GM19239 (cell line): ENCODE measurements at regions not wholly inside any gene's neighbourhood (a gene's known extent, or its start where the extent isn't known, plus 50 kb on each side); places are given as distances from the start of the nearest gene placed in this dataset.
"Not testable (repeated sequence)": the region's sequence is repeated elsewhere in the genome, so short reads cannot be mapped to it uniquely, and the experiment has no call there.

ENCODE experiments used
- DNase-seq: peaks from one replicate; pipeline ENCODE4 v3.0.0; 2011; ENCODE audit warnings: low spot score; ENCODE audit not compliant: insufficient read length
- FAIRE-seq: peaks from 2 replicates; lab custom pipeline; 2011; peaks lifted over from hg19 to GRCh38; lab: Jason Lieb, UNC

DNA sequence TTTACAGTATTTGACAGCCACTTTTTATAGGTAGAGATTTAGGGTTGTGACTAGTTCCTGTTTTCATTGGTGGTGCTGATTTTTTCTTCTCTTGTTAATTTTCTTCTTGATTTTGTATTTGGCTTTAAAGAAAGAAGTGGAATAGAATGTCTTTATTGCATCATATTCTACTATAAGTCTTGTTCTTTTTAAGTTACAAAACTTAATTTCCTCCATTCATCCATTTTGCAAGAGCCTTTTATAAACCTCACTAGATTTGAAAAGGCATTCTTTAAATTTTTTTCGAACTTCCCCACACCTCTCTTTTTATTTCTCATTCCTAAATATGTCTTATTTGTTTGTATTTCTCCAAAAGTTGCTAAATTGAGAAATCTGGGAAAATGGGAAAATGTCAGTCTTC, 1368.6 kb upstream of the ADGRL4 start:
- no peak for DNase-seq
- no peak for FAIRE-seq

- DNase-seq = no peak
- FAIRE-seq = no peak
Measured at GRCh38 chr1:80369780-80370179, 1363.2 kb upstream of the ADGRL4 start.

GRCh38 chr1:80367058-80367457, 1360.5 kb upstream of the ADGRL4 start:
- FAIRE-seq = no peak
- no peak for DNase-seq

GRCh38 chr1:80365359-80366021, 1359.0 kb upstream of the ADGRL4 start:
- no peak for FAIRE-seq
- DNase-seq = no peak

DNA sequence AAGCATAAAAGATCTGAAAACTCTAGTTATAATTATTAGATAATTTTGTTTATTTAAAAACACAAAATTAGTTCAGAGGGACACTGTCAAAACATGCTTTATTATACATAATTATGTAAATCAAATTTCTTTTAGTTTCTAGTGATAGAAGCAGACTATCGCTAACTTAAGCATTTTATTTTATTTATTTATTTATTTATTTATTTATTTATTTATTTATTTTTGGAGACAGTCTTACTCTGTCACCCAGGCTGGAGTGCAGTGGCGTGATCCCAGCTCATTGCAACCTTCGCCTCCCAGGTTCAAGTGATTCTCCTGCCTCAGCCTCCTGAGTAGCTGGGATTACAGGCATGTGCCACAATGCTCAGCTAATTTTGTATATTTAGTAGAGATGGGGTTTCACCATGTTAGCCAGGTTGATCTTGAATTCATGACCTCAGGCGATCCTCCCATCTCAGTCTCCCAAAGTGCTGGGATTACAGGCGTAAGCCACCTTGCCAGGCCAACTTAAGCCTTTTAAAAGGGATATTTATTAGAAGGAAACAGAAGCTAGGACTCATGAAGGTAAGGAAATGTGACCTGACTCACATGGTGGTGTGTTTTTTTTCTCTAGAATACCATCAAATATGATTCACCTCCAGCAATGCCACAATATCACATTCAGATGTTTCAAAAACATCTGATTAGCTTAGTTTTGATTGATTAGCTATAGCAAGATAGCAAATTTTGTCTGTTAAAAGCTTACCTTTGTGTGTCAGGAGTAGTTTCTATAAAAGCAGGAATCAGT, 1357.4 kb upstream of the ADGRL4 start:
- DNase-seq (no peak), FAIRE-seq (no peak)

DNA sequence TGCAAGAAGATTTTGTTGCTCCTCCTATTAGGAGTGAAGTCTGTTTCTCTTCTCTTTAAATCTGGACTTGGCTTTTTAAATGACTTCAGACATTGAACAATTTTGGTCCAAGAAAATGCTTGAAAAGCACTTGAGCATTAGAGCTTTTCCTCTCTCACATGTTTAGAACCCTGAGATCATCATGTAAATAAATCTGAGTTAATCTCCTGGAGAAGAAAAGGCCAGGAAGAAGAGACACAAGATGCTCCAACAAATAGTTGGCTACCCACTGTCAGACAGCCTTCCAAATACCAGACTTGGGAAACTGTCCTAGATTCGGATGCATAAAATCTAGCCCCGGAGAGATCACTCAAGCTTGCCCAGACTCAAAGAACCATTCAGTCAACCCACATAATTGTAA, 1353.1 kb upstream of the ADGRL4 start:
- no peak for DNase-seq
- FAIRE-seq = no peak

GRCh38 chr1:80349218-80349617, 1342.7 kb upstream of the ADGRL4 start:
- no peak for DNase-seq

GRCh38 chr1:80341021-80341420, 1334.5 kb upstream of the ADGRL4 start:
- no peak for FAIRE-seq
- no peak for DNase-seq

More at GRCh38 chr1:80349218-80349617, 1342.7 kb upstream of the ADGRL4 start:
- FAIRE-seq = no peak

DNA sequence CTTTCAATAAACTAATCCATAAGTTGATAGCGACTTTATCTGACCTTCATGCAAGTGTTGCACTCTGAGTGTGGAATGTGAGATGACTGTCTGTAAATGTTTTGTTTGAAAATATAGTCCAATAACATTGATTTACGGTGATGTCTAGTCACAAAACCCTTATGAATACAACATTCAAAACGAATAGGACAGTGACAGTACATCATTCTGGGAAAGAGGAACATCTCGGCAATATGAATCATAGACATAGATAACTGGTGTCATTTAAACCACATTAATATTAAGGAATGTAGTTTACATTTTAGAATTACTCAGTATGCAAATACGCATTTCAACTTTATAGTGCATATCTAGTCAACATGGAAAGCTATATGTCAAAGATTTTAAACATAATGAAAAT, 1311.6 kb upstream of the ADGRL4 start:
- no peak for FAIRE-seq

GRCh38 chr1:80310703-80311245, 1304.2 kb upstream of the ADGRL4 start:
- DNase-seq = no peak
- FAIRE-seq = no peak

More for the DNA sequence above, 1311.6 kb upstream of the ADGRL4 start:
- no peak for DNase-seq

DNA sequence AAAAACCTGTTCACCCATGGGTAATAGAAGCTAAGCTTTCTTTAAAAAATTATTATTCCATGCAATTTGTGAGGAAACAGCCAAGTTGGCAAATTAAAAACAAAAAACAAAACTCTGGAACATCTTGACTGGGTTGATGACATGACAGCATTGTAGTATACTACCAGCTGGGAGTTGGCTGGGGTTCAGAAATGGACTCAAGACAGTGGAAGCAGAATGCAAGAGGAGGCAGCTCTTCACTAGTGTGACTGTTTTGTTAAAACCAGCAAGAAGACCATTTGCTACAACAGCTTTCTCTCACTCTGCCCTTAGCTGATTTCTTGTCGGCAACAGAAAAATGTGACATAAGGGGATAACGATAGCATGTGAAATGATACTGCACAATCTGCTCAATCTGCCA, 1298.9 kb upstream of the ADGRL4 start:
- DNase-seq = no peak
- FAIRE-seq = no peak

DNA sequence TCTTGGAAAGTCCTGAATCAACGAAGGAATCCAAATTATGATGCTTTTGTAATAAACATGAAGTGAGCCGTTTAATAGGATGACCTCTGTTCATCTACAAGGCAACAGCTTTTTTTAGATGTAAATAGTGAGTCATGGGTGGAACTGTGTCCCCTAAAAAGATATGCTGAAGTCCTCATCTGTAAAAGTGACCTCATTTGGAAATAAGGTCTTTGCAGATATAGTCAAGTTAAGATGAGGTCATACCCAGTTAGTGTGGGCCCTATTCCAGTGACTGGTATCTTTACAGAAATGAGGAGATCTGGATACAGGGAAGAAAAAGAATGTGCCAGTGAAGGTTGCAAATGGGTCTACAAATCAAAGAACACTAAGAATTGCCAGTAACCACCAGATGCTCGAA, 1287.3 kb upstream of the ADGRL4 start:
- FAIRE-seq = no peak
- no peak for DNase-seq

GRCh38 chr1:80288750-80289149, 1282.2 kb upstream of the ADGRL4 start:
- not testable (repeated sequence) for DNase-seq, FAIRE-seq

DNA sequence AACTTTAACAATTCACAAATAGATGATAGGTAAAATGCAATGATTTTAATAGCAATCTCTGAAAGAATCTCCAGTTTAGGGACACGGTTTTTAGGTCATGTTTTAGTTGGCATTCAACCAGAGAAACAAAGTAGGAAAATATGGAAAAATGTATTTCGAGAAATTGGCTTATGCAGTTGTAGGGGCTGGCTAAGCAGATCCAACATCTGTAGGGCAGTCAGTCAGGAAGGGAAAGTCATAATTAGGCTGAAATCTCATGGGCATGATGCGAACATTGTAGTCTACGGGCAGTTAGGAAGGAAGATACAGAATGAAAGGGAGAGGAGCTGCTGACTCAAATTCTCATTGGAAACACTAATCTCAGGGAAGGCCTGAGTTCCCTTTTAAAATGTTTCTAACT, 1276.0 kb upstream of the ADGRL4 start:
- no peak for DNase-seq
- FAIRE-seq = no peak

GRCh38 chr1:80278936-80279335, 1272.4 kb upstream of the ADGRL4 start:
- no peak for FAIRE-seq
- no peak for DNase-seq

- DNase-seq = no peak
- FAIRE-seq = no peak
Measured at GRCh38 chr1:80274256-80274655, 1267.7 kb upstream of the ADGRL4 start.

DNA sequence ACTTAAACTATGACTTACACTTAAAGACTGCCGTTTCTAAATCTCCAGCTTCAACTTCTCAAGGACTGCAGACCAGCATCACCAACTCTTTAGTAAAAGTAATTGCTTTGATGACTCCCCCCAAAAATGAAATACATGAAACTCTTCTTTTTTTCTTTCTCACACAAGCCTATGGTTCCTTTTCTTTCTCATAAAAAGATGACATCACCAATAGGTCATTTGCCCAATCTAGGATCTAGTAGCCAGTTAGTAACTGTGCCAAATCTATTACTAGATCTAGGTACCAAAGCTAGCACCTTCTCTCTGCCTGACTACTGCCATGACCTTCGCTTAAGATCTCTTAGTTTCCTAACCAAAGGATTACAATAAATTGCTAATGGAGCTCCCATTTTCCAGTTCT, 1266.0 kb upstream of the ADGRL4 start:
- FAIRE-seq (no peak), DNase-seq (no peak)

- DNase-seq (no peak), FAIRE-seq (no peak)
Measured at GRCh38 chr1:80258659-80259058, 1252.1 kb upstream of the ADGRL4 start.

DNA sequence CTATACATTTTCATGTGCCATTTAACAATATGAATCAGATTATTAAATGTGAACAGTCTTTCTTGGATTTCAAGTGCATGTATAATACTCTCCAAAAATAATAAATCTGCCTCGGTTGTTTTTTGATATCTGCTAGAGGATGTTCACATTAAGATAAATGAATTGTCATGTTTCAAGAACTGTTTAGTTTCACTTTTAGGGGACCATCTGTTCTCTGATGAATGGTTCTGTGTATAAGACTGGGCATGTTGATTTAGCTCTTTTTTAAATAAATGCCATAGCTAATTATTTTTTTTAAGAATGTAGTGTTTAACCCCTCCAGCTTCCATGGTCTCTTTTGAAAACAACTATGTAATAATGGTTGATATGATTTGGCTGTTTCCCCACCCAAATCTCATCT, 1245.1 kb upstream of the ADGRL4 start:
- no peak for DNase-seq
- FAIRE-seq = no peak

- no peak for FAIRE-seq
Measured at GRCh38 chr1:80251171-80251570, 1244.6 kb upstream of the ADGRL4 start.

GRCh38 chr1:80250573-80251168, 1244.1 kb upstream of the ADGRL4 start:
- DNase-seq (no peak), FAIRE-seq (no peak)

More at GRCh38 chr1:80251171-80251570, 1244.6 kb upstream of the ADGRL4 start:
- no peak for DNase-seq
